ENCODE measurements at regions not wholly inside any gene's neighbourhood (a gene's known extent, or its start where the extent isn't known, plus 50 kb on each side); places are given as distances from the start of the nearest gene placed in this dataset.
A peak's percentile ranks its signal among the peaks of the same experiment; 100 is the strongest.

DNA sequence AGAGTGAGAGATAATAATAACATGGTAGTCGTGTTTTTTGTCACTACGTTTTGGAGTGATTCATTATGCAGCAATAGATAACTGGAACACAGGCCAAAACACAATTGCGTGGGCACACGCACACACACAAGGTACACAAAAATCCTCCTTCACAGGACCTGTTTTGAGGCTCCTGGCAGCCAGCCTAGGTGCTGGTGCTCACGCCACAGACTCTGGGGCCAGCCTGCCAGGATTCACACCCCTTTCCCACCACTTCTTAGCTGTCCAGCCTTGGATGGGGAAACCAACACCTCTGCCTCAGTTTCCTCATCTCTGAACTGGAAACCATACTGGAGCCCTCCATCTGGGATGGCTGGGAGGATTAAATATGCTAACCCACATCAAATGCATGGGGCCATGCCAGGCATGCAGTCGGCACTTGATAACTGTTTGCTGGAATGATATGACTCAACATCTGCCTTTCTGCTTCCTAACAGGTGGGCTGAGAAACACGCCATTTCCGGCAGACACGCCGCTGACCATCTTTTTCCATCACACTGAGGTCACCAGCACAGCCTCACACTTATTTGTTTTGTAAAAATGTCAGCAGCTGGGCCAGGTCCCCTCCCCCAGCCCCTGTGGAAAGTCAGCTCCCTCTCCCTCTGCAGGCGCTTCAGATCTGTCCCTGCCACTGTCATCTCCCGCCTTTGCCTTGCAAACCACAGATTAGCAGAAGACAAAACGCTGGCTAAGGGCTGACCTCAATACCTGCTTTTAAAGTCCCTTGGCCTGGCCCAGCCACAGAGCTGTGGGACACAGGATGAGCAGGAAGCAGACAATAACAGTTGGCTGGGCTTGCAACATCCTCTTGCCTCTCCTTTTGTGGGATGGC, 237.5 kb downstream of the BCOR start (continued):
- TF ChIP-seq, protein P1, sequence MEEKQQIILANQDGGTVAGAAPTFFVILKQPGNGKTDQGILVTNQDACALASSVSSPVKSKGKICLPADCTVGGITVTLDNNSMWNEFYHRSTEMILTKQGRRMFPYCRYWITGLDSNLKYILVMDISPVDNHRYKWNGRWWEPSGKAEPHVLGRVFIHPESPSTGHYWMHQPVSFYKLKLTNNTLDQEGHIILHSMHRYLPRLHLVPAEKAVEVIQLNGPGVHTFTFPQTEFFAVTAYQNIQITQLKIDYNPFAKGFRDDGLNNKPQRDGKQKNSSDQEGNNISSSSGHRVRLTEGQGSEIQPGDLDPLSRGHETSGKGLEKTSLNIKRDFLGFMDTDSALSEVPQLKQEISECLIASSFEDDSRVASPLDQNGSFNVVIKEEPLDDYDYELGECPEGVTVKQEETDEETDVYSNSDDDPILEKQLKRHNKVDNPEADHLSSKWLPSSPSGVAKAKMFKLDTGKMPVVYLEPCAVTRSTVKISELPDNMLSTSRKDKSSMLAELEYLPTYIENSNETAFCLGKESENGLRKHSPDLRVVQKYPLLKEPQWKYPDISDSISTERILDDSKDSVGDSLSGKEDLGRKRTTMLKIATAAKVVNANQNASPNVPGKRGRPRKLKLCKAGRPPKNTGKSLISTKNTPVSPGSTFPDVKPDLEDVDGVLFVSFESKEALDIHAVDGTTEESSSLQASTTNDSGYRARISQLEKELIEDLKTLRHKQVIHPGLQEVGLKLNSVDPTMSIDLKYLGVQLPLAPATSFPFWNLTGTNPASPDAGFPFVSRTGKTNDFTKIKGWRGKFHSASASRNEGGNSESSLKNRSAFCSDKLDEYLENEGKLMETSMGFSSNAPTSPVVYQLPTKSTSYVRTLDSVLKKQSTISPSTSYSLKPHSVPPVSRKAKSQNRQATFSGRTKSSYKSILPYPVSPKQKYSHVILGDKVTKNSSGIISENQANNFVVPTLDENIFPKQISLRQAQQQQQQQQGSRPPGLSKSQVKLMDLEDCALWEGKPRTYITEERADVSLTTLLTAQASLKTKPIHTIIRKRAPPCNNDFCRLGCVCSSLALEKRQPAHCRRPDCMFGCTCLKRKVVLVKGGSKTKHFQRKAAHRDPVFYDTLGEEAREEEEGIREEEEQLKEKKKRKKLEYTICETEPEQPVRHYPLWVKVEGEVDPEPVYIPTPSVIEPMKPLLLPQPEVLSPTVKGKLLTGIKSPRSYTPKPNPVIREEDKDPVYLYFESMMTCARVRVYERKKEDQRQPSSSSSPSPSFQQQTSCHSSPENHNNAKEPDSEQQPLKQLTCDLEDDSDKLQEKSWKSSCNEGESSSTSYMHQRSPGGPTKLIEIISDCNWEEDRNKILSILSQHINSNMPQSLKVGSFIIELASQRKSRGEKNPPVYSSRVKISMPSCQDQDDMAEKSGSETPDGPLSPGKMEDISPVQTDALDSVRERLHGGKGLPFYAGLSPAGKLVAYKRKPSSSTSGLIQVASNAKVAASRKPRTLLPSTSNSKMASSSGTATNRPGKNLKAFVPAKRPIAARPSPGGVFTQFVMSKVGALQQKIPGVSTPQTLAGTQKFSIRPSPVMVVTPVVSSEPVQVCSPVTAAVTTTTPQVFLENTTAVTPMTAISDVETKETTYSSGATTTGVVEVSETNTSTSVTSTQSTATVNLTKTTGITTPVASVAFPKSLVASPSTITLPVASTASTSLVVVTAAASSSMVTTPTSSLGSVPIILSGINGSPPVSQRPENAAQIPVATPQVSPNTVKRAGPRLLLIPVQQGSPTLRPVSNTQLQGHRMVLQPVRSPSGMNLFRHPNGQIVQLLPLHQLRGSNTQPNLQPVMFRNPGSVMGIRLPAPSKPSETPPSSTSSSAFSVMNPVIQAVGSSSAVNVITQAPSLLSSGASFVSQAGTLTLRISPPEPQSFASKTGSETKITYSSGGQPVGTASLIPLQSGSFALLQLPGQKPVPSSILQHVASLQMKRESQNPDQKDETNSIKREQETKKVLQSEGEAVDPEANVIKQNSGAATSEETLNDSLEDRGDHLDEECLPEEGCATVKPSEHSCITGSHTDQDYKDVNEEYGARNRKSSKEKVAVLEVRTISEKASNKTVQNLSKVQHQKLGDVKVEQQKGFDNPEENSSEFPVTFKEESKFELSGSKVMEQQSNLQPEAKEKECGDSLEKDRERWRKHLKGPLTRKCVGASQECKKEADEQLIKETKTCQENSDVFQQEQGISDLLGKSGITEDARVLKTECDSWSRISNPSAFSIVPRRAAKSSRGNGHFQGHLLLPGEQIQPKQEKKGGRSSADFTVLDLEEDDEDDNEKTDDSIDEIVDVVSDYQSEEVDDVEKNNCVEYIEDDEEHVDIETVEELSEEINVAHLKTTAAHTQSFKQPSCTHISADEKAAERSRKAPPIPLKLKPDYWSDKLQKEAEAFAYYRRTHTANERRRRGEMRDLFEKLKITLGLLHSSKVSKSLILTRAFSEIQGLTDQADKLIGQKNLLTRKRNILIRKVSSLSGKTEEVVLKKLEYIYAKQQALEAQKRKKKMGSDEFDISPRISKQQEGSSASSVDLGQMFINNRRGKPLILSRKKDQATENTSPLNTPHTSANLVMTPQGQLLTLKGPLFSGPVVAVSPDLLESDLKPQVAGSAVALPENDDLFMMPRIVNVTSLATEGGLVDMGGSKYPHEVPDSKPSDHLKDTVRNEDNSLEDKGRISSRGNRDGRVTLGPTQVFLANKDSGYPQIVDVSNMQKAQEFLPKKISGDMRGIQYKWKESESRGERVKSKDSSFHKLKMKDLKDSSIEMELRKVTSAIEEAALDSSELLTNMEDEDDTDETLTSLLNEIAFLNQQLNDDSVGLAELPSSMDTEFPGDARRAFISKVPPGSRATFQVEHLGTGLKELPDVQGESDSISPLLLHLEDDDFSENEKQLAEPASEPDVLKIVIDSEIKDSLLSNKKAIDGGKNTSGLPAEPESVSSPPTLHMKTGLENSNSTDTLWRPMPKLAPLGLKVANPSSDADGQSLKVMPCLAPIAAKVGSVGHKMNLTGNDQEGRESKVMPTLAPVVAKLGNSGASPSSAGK (IDR thresholded peaks at IDR 0.05): peak; percentile 88
- TF ChIP-seq, protein P2, sequence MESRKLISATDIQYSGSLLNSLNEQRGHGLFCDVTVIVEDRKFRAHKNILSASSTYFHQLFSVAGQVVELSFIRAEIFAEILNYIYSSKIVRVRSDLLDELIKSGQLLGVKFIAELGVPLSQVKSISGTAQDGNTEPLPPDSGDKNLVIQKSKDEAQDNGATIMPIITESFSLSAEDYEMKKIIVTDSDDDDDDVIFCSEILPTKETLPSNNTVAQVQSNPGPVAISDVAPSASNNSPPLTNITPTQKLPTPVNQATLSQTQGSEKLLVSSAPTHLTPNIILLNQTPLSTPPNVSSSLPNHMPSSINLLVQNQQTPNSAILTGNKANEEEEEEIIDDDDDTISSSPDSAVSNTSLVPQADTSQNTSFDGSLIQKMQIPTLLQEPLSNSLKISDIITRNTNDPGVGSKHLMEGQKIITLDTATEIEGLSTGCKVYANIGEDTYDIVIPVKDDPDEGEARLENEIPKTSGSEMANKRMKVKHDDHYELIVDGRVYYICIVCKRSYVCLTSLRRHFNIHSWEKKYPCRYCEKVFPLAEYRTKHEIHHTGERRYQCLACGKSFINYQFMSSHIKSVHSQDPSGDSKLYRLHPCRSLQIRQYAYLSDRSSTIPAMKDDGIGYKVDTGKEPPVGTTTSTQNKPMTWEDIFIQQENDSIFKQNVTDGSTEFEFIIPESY (CRISPR knock-in tag; IDR thresholded peaks at IDR 0.05): no peak
- TF ChIP-seq ZC3H4 (CRISPR knock-in tag; IDR thresholded peaks at IDR 0.05; ENCODE audit: borderline replicate concordance) (no peak), PHF20 (IDR thresholded peaks at IDR 0.05; ENCODE audit: partially characterized antibody) (no peak), SAFB (IDR thresholded peaks at IDR 0.05; ENCODE audit: borderline replicate concordance, low read depth, low read length) (no peak), SRSF3 (IDR thresholded peaks at IDR 0.05; ENCODE audit: insufficient read depth, low read length) (no peak), OTX1 (CRISPR knock-in tag; IDR thresholded peaks at IDR 0.05) (no peak), CBFA2T3 (IDR thresholded peaks at IDR 0.05) (peak; percentile 74), GTF2F1 (IDR thresholded peaks at IDR 0.05; ENCODE audit: low read depth, low read length) (no peak), ZNF174 (CRISPR knock-in tag; IDR thresholded peaks at IDR 0.05) (no peak), TBP (optimal IDR thresholded peaks at IDR 0.05; ENCODE audit: low read depth, low read length) (no peak)
- TF ChIP-seq, protein P3, sequence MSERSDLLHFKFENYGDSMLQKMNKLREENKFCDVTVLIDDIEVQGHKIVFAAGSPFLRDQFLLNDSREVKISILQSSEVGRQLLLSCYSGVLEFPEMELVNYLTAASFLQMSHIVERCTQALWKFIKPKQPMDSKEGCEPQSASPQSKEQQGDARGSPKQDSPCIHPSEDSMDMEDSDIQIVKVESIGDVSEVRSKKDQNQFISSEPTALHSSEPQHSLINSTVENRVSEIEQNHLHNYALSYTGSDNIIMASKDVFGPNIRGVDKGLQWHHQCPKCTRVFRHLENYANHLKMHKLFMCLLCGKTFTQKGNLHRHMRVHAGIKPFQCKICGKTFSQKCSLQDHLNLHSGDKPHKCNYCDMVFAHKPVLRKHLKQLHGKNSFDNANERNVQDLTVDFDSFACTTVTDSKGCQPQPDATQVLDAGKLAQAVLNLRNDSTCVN (CRISPR knock-in tag; IDR thresholded peaks at IDR 0.05): no peak
